GOT3 (cell line): ENCODE measurements at regions not wholly inside any gene's neighbourhood (a gene's known extent, or its start where the extent isn't known, plus 50 kb on each side); places are given as distances from the start of the nearest gene placed in this dataset.

Experiments
- DNase-seq: peaks from one replicate; lab custom pipeline; 2025; ENCODE audit warnings: mixed read lengths; lab: John Stamatoyannopoulos, UW

- DNase-seq: no peak
Measured at GRCh38 chr14:100467046-100467750, 120.0 kb downstream of the BEGAIN start.

GRCh38 chr14:100467939-100468338 is 119.3 kb downstream of the BEGAIN start:
- DNase-seq: no peak

- no peak for DNase-seq
Measured at GRCh38 chr14:100468557-100468956, 118.7 kb downstream of the BEGAIN start.

GRCh38 chr14:100469632-100470522 is 117.3 kb downstream of the BEGAIN start:
- DNase-seq: no peak

GRCh38 chr14:100470523-100470897 is 116.7 kb downstream of the BEGAIN start:
- DNase-seq: no peak

- DNase-seq: no peak
Measured at GRCh38 chr14:100471441-100472093, 115.7 kb downstream of the BEGAIN start.

- DNase-seq: no peak
Measured at GRCh38 chr14:100472094-100472455, 115.1 kb downstream of the BEGAIN start.

GRCh38 chr14:100472491-100472890 is 114.7 kb downstream of the BEGAIN start:
- no peak for DNase-seq

GRCh38 chr14:100473249-100473648 is 114.0 kb downstream of the BEGAIN start:
- no peak for DNase-seq

- no peak for DNase-seq
Measured at GRCh38 chr14:100474196-100474595, 113.0 kb downstream of the BEGAIN start.

- no peak for DNase-seq
Measured at GRCh38 chr14:100475268-100475667, 111.9 kb downstream of the BEGAIN start.

GRCh38 chr14:100476012-100476822 is 111.0 kb downstream of the BEGAIN start:
- DNase-seq: no peak

GRCh38 chr14:100484531-100485267 is 102.5 kb downstream of the BEGAIN start:
- no peak for DNase-seq

- DNase-seq: no peak
Measured at GRCh38 chr14:100486025-100486828, 101.0 kb downstream of the BEGAIN start.
